Karpas-422 (cell line): ENCODE measurements at regions not wholly inside any gene's neighbourhood (a gene's known extent, or its start where the extent isn't known, plus 50 kb on each side); places are given as distances from the start of the nearest gene placed in this dataset.
"Not testable (repeated sequence)": the region's sequence is repeated elsewhere in the genome, so short reads cannot be mapped to it uniquely, and the experiment has no call there.

ENCODE experiments used
- DNase-seq: peaks from one replicate; pipeline ENCODE4 v3.0.0-alpha.2; 2015
- H2AFZ ChIP-seq: fragments of 200-600 bp; sonication (generic); 2 replicates; pipeline ENCODE4 v1.6.1; 2014; ENCODE audit warnings: antibody characterized with exemption, low read length, mixed read lengths
- H3K27ac ChIP-seq: fragments of 200-600 bp; sonication (generic); 2 replicates; pipeline ENCODE4 v1.5.1; 2014; ENCODE audit warnings: mild to moderate bottlenecking, low read length, moderate library complexity
- H3K27me3 ChIP-seq: fragments of 200-600 bp; sonication (generic); 2 replicates; pipeline ENCODE4 v1.6.1; 2014; ENCODE audit warnings: low read length, mixed read lengths
- H3K36me3 ChIP-seq: fragments of 200-600 bp; sonication (generic); 2 replicates; pipeline ENCODE4 v1.6.1; 2014; ENCODE audit warnings: low read length, mixed read lengths; ENCODE audit not compliant: insufficient read depth
- H3K4me1 ChIP-seq: fragments of 200-600 bp; sonication (generic); 2 replicates; pipeline ENCODE4 v1.6.1; 2014; ENCODE audit warnings: mild to moderate bottlenecking, low read length, mixed read lengths
- H3K4me2 ChIP-seq: fragments of 200-600 bp; sonication (generic); 2 replicates; pipeline ENCODE4 v1.6.1; 2014; ENCODE audit warnings: low read length, low read depth, mild to moderate bottlenecking; ENCODE audit not compliant: poor library complexity, severe bottlenecking
- H3K4me3 ChIP-seq: fragments of 200-600 bp; sonication (generic); 2 replicates; pipeline ENCODE4 v1.5.1; 2014; ENCODE audit warnings: mild to moderate bottlenecking, antibody characterized with exemption, low read length, mixed read lengths
- H3K79me2 ChIP-seq: fragments of 200-600 bp; sonication (generic); 2 replicates; pipeline ENCODE4 v1.6.1; 2014; ENCODE audit warnings: mild to moderate bottlenecking, low read length, mixed read lengths
- H3K9ac ChIP-seq: fragments of 200-600 bp; sonication (generic); 2 replicates; pipeline ENCODE4 v1.6.0; 2014; ENCODE audit warnings: low read length
- H3K9me2 ChIP-seq: fragments of 200-600 bp; sonication (generic), shearing (Covaris generic); replicated peaks from 2 replicates; pipeline ENCODE4 v1.6.0; 2014; ENCODE audit warnings: mild to moderate bottlenecking, low read length, moderate library complexity; ENCODE audit not compliant: insufficient read depth
- H3K9me3 ChIP-seq: fragments of 300-700, 200-600 bp; sonication (generic); 2 replicates; pipeline ENCODE4 v1.6.1; 2014; ENCODE audit warnings: low read length, mixed read lengths
- H4K20me1 ChIP-seq: fragments of 200-600 bp; sonication (generic); 2 replicates; pipeline ENCODE4 v1.6.1; 2014; ENCODE audit warnings: mild to moderate bottlenecking, antibody characterized with exemption, low read length, low read depth; ENCODE audit not compliant: insufficient read depth

GRCh38 chr21:32823296-32823695, 51.7 kb upstream of the PAXBP1 start:
- H3K4me2 ChIP-seq, H3K36me3 ChIP-seq, H3K4me3 ChIP-seq, H3K9ac ChIP-seq, H3K27me3 ChIP-seq, H4K20me1 ChIP-seq, DNase-seq, H3K27ac ChIP-seq, H3K9me3 ChIP-seq, H3K79me2 ChIP-seq, H3K4me1 ChIP-seq, H2AFZ ChIP-seq, H3K9me2 ChIP-seq: not testable (repeated sequence)

DNA sequence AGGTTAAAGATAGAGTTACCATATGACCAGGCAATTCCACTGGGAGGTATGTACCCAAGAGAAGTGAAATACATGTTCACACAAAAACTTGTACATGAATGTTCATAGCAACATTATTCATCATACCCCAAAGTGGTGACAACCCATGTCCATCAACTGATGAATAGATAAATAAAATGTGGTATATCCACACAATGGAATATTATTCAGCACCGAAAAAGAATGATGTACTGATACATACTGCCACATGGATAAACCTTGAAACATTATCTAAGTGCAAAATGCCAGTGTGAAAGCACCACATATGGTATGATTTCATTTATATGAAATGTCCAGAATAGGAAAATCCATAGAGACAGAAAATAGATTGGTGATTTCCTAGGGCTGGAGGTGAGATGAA, 53.4 kb upstream of the PAXBP1 start:
- Histone ChIP-seq H3K27me3 (no peaks in the 10 kb centered on the region), H3K9me2 (no peaks in the 10 kb centered on the region), H4K20me1 (no peaks in the 10 kb centered on the region), H3K4me1 (no peaks in the 10 kb centered on the region), H3K27ac (no peak overlapping the region), H3K4me3 (no peak overlapping the region), H3K9me3 (peaks cover 3% of the 10 kb centered on the region; the same call in 1 of the 2 replicates), H3K36me3 (no peaks in the 10 kb centered on the region), H3K4me2 (no peak overlapping the region), H2AFZ (no peak overlapping the region), H3K9ac (no peak overlapping the region), H3K79me2 (no peaks in the 10 kb centered on the region)
- no peak for DNase-seq

- peak; percentile 82 for DNase-seq
- Histone ChIP-seq H3K4me2 (no peak overlapping the region), H2AFZ (no peak overlapping the region)
Observed at GRCh38 chr21:32826329-32827167, 55.0 kb upstream of the PAXBP1 start.

DNA sequence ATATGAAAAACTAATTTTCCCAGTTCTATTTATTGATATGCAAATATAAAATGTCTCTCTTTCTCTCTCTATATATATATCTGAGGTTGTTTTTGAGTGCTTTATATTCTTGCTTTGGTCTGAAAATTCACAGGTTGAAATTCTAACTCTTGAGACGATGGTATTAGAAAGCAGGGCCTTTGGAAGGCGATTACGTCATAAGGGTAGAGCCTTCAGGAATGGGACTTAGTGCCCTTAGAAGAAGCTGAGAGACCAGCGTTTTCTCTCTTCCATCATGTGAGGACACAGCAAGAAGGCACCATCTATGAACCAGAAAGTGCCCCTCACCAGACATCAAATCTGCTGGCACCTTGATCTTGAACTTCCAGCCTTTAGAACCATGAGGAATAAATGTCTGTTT, 57.4 kb upstream of the PAXBP1 start:
- H3K9me3 ChIP-seq, result peaks cover 3% of the 10 kb centered on the region; the same call in 1 of the 2 replicates
- no peaks in the 10 kb centered on the region for H4K20me1 ChIP-seq
- H3K4me1 ChIP-seq, result no peaks in the 10 kb centered on the region
- no peaks in the 10 kb centered on the region for H3K36me3 ChIP-seq
- no peaks in the 10 kb centered on the region for H3K9me2 ChIP-seq
- H3K4me3 ChIP-seq, result no peak overlapping the region
- H3K79me2 ChIP-seq, result no peaks in the 10 kb centered on the region
- no peak overlapping the region for H3K9ac ChIP-seq
- no peak overlapping the region for H3K4me2 ChIP-seq
- DNase-seq, result no peak
- no peak overlapping the region for H3K27ac ChIP-seq
- no peak overlapping the region for H2AFZ ChIP-seq
- H3K27me3 ChIP-seq, result no peaks in the 10 kb centered on the region

More at GRCh38 chr21:32826329-32827167, 55.0 kb upstream of the PAXBP1 start:
- Histone ChIP-seq H3K27ac (no peak overlapping the region), H4K20me1 (no peaks in the 10 kb centered on the region), H3K36me3 (no peaks in the 10 kb centered on the region), H3K4me3 (no peak overlapping the region), H3K4me1 (no peaks in the 10 kb centered on the region), H3K9me3 (peaks cover 3% of the 10 kb centered on the region; the same call in 1 of the 2 replicates), H3K9me2 (no peaks in the 10 kb centered on the region), H3K79me2 (no peaks in the 10 kb centered on the region), H3K9ac (no peak overlapping the region), H3K27me3 (no peaks in the 10 kb centered on the region)

DNA sequence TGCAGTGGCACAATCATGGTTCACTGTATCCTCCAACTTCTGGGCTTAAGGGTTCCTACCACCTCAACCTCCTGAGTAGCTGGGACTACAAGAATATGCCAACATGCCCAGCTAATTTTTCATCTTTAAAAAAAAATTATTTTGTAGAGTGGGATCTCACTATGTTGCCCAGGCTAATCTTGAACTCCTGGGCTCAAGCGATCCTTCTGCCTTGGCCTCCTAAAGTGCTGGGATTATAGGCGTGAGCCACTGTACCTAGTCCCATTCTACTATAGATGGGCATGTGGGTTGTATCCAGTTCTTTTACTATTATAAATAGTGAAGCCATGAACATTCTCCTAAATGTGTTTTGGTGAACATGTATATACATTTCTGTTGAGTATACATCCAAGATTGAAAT, 57.9 kb upstream of the PAXBP1 start:
- no peak for DNase-seq

DNA sequence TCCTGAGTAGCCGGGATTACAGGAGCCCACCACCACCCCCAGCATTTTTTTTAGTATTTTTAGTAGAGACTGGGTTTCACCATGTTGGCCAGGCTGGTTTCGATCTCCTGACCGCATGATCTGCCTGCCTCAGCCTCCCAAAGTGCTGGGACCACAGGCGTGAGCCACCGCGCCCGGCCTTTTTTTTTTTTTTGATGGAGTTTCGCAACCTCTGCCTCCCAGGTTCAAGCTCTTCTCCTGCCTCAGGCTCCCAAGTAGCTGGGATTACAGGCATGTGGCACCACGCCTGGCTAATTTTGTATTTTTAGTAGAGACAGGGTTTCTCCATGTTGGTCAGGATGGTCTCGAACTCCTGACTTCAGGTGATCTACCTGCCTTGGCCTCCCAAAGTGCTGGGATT, 60.2 kb upstream of the PAXBP1 start:
- not testable (repeated sequence) for H3K79me2 ChIP-seq, H3K9me2 ChIP-seq, DNase-seq, H3K4me1 ChIP-seq, H3K9ac ChIP-seq, H2AFZ ChIP-seq, H3K36me3 ChIP-seq, H3K4me2 ChIP-seq, H4K20me1 ChIP-seq, H3K27me3 ChIP-seq, H3K27ac ChIP-seq, H3K4me3 ChIP-seq, H3K9me3 ChIP-seq

More for the DNA sequence above, 57.9 kb upstream of the PAXBP1 start:
- Histone ChIP-seq H3K4me3 (no peak overlapping the region), H3K79me2 (no peaks in the 10 kb centered on the region), H3K27ac (no peak overlapping the region), H3K4me1 (no peaks in the 10 kb centered on the region), H3K36me3 (no peaks in the 10 kb centered on the region), H3K27me3 (no peaks in the 10 kb centered on the region), H3K9me2 (no peaks in the 10 kb centered on the region), H3K9me3 (peaks cover 3% of the 10 kb centered on the region; the same call in 1 of the 2 replicates), H4K20me1 (no peaks in the 10 kb centered on the region), H3K4me2 (no peak overlapping the region), H2AFZ (no peak overlapping the region), H3K9ac (no peak overlapping the region)

GRCh38 chr21:32834211-32834915, 62.8 kb upstream of the PAXBP1 start:
- no peaks in the 10 kb centered on the region for H3K36me3 ChIP-seq
- H3K9ac ChIP-seq, result no peak overlapping the region
- DNase-seq, result no peak
- no peaks in the 10 kb centered on the region for H4K20me1 ChIP-seq
- no peak overlapping the region for H3K4me2 ChIP-seq
- no peaks in the 10 kb centered on the region for H3K4me1 ChIP-seq
- no peak overlapping the region for H3K4me3 ChIP-seq
- no peaks in the 10 kb centered on the region for H3K79me2 ChIP-seq
- no peaks in the 10 kb centered on the region for H3K9me3 ChIP-seq
- no peak overlapping the region for H2AFZ ChIP-seq
- H3K9me2 ChIP-seq, result no peaks in the 10 kb centered on the region
- H3K27me3 ChIP-seq, result no peaks in the 10 kb centered on the region
- H3K27ac ChIP-seq, result no peak overlapping the region

- H2AFZ ChIP-seq, result no peak overlapping the region
- H3K9me3 ChIP-seq, result no peaks in the 10 kb centered on the region
- no peak for DNase-seq
- H3K9ac ChIP-seq, result no peak overlapping the region
- H4K20me1 ChIP-seq, result no peaks in the 10 kb centered on the region
- H3K4me2 ChIP-seq, result no peak overlapping the region
- no peaks in the 10 kb centered on the region for H3K4me1 ChIP-seq
- H3K79me2 ChIP-seq, result no peaks in the 10 kb centered on the region
- H3K36me3 ChIP-seq, result no peaks in the 10 kb centered on the region
- no peaks in the 10 kb centered on the region for H3K27me3 ChIP-seq
- H3K27ac ChIP-seq, result no peak overlapping the region
- H3K4me3 ChIP-seq, result no peak overlapping the region
- no peaks in the 10 kb centered on the region for H3K9me2 ChIP-seq
Observed at GRCh38 chr21:32834916-32835235, 63.3 kb upstream of the PAXBP1 start.
